Nephron (organoid): ENCODE measurements at regions not wholly inside any gene's neighbourhood (a gene's known extent, or its start where the extent isn't known, plus 50 kb on each side); places are given as distances from the start of the nearest gene placed in this dataset.

Experiments used
- H3K27ac Mint-ChIP-seq, 3 experiments: 2 replicates each; pipeline ENCODE4 v1.8.0; 2020; ENCODE audit warnings: mixed read lengths in 3 of 3, mild to moderate bottlenecking in 2 of 3, moderate library complexity in 1 of 3
- H3K27me3 Mint-ChIP-seq: 2 replicates; pipeline ENCODE4 v1.8.0; 2021; ENCODE audit warnings: low read depth, mild to moderate bottlenecking, moderate library complexity, mixed read lengths
- H3K36me3 Mint-ChIP-seq: 2 replicates; pipeline ENCODE4 v1.8.0; 2020; ENCODE audit warnings: low read depth, mixed read lengths
- H3K4me1 Mint-ChIP-seq: 2 replicates; pipeline ENCODE4 v1.8.0; 2020; ENCODE audit warnings: mixed read lengths
- H3K4me3 Mint-ChIP-seq, 3 experiments: 2 replicates each; pipeline ENCODE4 v1.8.0; 2020; ENCODE audit warnings: mild to moderate bottlenecking in 3 of 3, mixed read lengths in 3 of 3, moderate library complexity in 2 of 3
- H3K9me3 Mint-ChIP-seq: 2 replicates; pipeline ENCODE4 v1.8.0; 2020; ENCODE audit warnings: mixed read lengths
- CTCF ChIP-seq, 3 experiments: fragments of 200-600 bp; sonication (generic); IDR thresholded peaks; one replicate each; pipeline ENCODE4 v1.5.0; 2021; ENCODE audit warnings: antibody characterized with exemption in 3 of 3; ENCODE audit not compliant: unreplicated experiment in 3 of 3

DNA sequence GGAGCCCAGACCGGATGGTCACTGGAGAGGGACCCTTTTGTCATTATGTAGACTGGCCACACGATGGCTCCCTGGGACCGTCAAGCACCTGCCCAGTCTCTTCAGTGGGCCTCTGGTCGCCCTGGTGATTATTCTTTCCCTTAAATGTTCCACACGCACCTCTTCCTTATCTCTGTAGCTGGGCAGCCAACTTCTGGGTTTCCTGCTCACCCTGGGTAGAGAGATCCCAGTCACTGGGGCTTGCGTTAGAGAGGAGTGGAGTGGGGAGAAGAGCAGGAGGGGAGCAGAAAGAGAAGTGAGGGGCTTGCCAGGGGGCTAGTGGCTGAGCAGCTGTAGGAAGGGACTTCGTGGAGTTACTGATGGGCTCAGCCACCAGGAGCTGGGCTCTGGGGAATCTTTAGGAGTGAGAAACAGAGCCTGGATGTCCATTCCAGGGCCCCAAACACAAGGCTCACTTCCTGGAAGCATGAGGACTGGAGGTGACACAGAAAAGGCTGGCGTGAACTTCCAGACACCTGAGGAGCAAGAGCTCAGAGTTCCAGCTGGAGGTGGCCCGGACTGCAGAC, 150.1 kb downstream of the DHX35 start:
- Mint-ChIP-seq H3K27me3 (peaks cover 34% of the 10 kb centered on the region), H3K36me3 (no peaks in the 10 kb centered on the region), H3K9me3 (no peaks in the 10 kb centered on the region), H3K27ac (peak overlapping the region; percentile 50 to 85 (median 82)), H3K4me3 (peak overlapping the region in 2 of 3 experiments; percentile 26 to 50), H3K4me1 (peaks cover 16% of the 10 kb centered on the region)
- peak; percentile 76 to 86 (median 82) for TF ChIP-seq CTCF (IDR thresholded peaks at IDR 0.05; ENCODE audit: unreplicated experiment in 3 of 3)

DNA sequence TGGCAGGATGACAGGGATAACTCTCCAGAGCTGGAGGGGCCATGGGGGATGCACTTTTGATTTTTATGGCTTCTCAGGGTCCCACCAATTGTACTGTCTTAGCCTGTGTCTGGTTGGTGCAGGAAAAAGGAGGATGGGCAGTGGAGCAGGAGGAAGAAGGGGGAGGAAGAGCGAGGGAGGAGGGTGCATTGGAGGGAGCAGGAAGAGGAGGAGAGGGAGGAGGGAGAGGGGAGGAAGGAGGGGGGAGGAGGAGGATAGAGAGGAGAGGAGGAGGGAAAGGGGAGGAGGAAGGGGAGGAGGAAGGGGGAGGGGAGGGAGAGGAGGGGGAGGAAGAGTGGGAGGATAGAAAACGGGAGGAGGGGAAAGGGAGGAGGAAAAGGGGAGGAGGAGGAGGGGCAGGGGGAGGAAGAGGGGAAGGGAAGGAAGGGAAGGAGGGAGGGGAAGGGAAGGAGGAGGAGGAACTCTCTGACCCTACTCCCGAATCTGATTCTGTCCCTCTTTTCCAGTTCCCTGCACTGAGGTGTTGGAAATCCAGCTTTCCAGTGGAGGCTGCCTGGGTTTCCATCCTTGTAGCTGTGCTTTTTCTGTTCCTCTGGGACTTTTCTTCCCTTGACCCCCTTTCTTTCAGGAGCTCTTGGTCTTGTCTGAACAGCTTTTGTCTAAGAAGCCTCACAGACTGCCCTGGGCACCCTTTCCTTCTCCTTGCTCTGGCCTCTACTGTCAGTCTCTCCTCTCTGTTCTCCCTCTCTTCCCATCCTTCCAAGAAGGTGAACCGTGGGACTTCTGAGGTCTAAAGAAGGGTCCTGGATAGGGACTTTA, 149.4 kb downstream of the DHX35 start:
- Mint-ChIP-seq H3K4me3 (no peak overlapping the region), H3K27ac (peak overlapping the region; percentile 50 to 85 (median 82)), H3K27me3 (peaks cover 36% of the 10 kb centered on the region), H3K4me1 (peaks cover 16% of the 10 kb centered on the region), H3K36me3 (no peaks in the 10 kb centered on the region), H3K9me3 (no peaks in the 10 kb centered on the region)
- TF ChIP-seq CTCF (IDR thresholded peaks at IDR 0.05; ENCODE audit: unreplicated experiment in 3 of 3) = no peak

GRCh38 chr20:39110819-39111136, 148.6 kb downstream of the DHX35 start:
- Mint-ChIP-seq H3K9me3 (peaks cover 3% of the 10 kb centered on the region), H3K27ac (peak overlapping the region in 1 of 3 experiments; percentile 62), H3K4me3 (no peak overlapping the region), H3K4me1 (peaks cover 16% of the 10 kb centered on the region), H3K36me3 (no peaks in the 10 kb centered on the region), H3K27me3 (peaks cover 36% of the 10 kb centered on the region)
- TF ChIP-seq CTCF (IDR thresholded peaks at IDR 0.05; ENCODE audit: unreplicated experiment in 3 of 3) = no peak

- H3K4me1 Mint-ChIP-seq = peaks cover 16% of the 10 kb centered on the region
Measured at GRCh38 chr20:39109933-39110818, 148.0 kb downstream of the DHX35 start.

GRCh38 chr20:39108746-39109145, 146.6 kb downstream of the DHX35 start:
- no peaks in the 10 kb centered on the region for H3K36me3 Mint-ChIP-seq
- H3K9me3 Mint-ChIP-seq = peaks cover 7% of the 10 kb centered on the region
- no peak overlapping the region for H3K4me3 Mint-ChIP-seq
- no peak for TF ChIP-seq CTCF (IDR thresholded peaks at IDR 0.05; ENCODE audit: unreplicated experiment in 3 of 3)
- H3K27me3 Mint-ChIP-seq = peaks cover 41% of the 10 kb centered on the region
- peaks cover 16% of the 10 kb centered on the region for H3K4me1 Mint-ChIP-seq
- no peak overlapping the region for H3K27ac Mint-ChIP-seq

More at GRCh38 chr20:39109933-39110818, 148.0 kb downstream of the DHX35 start:
- no peaks in the 10 kb centered on the region for H3K36me3 Mint-ChIP-seq
- peaks cover 37% of the 10 kb centered on the region for H3K27me3 Mint-ChIP-seq
- TF ChIP-seq CTCF (IDR thresholded peaks at IDR 0.05; ENCODE audit: unreplicated experiment in 3 of 3) = no peak
- peak overlapping the region in 1 of 3 experiments; percentile 62 for H3K27ac Mint-ChIP-seq
- peaks cover 4% of the 10 kb centered on the region for H3K9me3 Mint-ChIP-seq
- no peak overlapping the region for H3K4me3 Mint-ChIP-seq
